ENCODE measurements at regions not wholly inside any gene's neighbourhood (a gene's known extent, or its start where the extent isn't known, plus 50 kb on each side); places are given as distances from the start of the nearest gene placed in this dataset.

- Histone ChIP-seq H2AK5ac (ENCODE audit: low read depth, low read length) (no peak overlapping the region), H2BK5ac (ENCODE audit: low read depth, low read length, poor library complexity, severe bottlenecking) (no peak overlapping the region), H2AFZ (replicated peaks; ENCODE audit: low read length, poor library complexity) (no peak overlapping the region), H3K56ac (ENCODE audit: extremely low read depth, insufficient read depth, low read length) (no peak overlapping the region), H3K4ac (ENCODE audit: low read depth, low read length) (no peak overlapping the region), H3K4me1 (ENCODE audit: control insufficient read depth, insufficient read depth, low read length) (no peaks in the 10 kb centered on the region), H2BK15ac (ENCODE audit: low read depth, low read length) (no peak overlapping the region), H3K23ac (ENCODE audit: low read depth, low read length) (no peak overlapping the region), H4K8ac (ENCODE audit: low read depth in 2 of 2, low read length in 2 of 2) (no peak overlapping the region), H3K14ac (replicated peaks; ENCODE audit: low read depth, low read length) (no peak overlapping the region), H3K4me3 (ENCODE audit: insufficient read depth, low read depth, low read length) (no peak overlapping the region), H3K18ac (ENCODE audit: low read depth, low read length) (no peak overlapping the region), H3K27me3 (ENCODE audit: control insufficient read depth, insufficient read depth, low read length) (no peaks in the 10 kb centered on the region), H3K27ac (ENCODE audit: insufficient read depth, low read length) (no peak overlapping the region), H3K79me1 (ENCODE audit: low read depth in 1 of 2, low read length in 2 of 2) (no peaks in the 10 kb centered on the region), H3K9me3 (ENCODE audit: control insufficient read depth, insufficient read depth, low read length) (peaks cover 3% of the 10 kb centered on the region; the same call in 1 of the 2 replicates), H2AK9ac (replicated peaks; ENCODE audit: low read depth, low read length, poor library complexity) (no peak overlapping the region), H2BK120ac (ENCODE audit: low read depth, low read length) (no peak overlapping the region), H3K9me1 (ENCODE audit: insufficient read depth, low read length) (no peaks in the 10 kb centered on the region), H3K9ac (ENCODE audit: low read depth, low read length) (no peak overlapping the region), H4K20me1 (ENCODE audit: insufficient read depth, low read length) (no peaks in the 10 kb centered on the region), H2BK20ac (ENCODE audit: low read depth, low read length) (no peak overlapping the region), H3K4me2 (ENCODE audit: low read depth, low read length) (no peak overlapping the region), H4K91ac (ENCODE audit: insufficient read depth, low read depth, low read length) (no peak overlapping the region), H3K36me3 (ENCODE audit: control insufficient read depth, insufficient read depth, low read length) (no peaks in the 10 kb centered on the region), H4K5ac (ENCODE audit: low read depth, low read length) (no peak overlapping the region)
- CTCF ChIA-PET, result no interaction called here
- DNase-seq (no peak), ATAC-seq (ENCODE audit: low read depth) (no peak)
- dilution Hi-C loops (cut with HindIII; ENCODE audit: low sequenced_read_pairs, unreplicated experiment), result no loop called here
- BruUV-seq (replicated peaks), result no TSS peak
- no peak for TF ChIP-seq MXI1 (IDR thresholded peaks at IDR 0.05; ENCODE audit: borderline replicate concordance, low read depth, low read length)
- no peak for TF ChIP-seq RFX5 (IDR thresholded peaks at IDR 0.05; ENCODE audit: low read depth, low read length)
- TF ChIP-seq RAD21 (IDR thresholded peaks at IDR 0.05; ENCODE audit: low read length), result no peak
- no peak for TF ChIP-seq NFE2L2 (IDR thresholded peaks at IDR 0.05; ENCODE audit: low read depth, low read length)
- no peak for TF ChIP-seq CHD1 (IDR thresholded peaks at IDR 0.05; ENCODE audit: low read depth, low read length)
- POLR2A ChIA-PET (ENCODE audit: unreplicated experiment), result no interaction called here
- intact Hi-C loops (cut with micrococcal nuclease), result no loop called here
- no CpG with 5 or more reads among the region's 2 CpGs for WGBS, 2 experiments (ENCODE audit: extremely low coverage in 2 of 2, insufficient read length in 1 of 2)
- in situ Hi-C loops (cut with MboI; ENCODE audit: low sequenced_read_pairs), result no loop called here
These were observed 134.5 kb upstream of the PRSS16 start for GRCh38 chr6:27112974-27113373.

Data from IMR-90 (cell line).